ENCODE measurements at regions not wholly inside any gene's neighbourhood (a gene's known extent, or its start where the extent isn't known, plus 50 kb on each side); places are given as distances from the start of the nearest gene placed in this dataset.
A peak's percentile ranks its signal among the peaks of the same experiment; 100 is the strongest.
"Not testable (repeated sequence)": the region's sequence is repeated elsewhere in the genome, so short reads cannot be mapped to it uniquely, and the experiment has no call there.

DNA sequence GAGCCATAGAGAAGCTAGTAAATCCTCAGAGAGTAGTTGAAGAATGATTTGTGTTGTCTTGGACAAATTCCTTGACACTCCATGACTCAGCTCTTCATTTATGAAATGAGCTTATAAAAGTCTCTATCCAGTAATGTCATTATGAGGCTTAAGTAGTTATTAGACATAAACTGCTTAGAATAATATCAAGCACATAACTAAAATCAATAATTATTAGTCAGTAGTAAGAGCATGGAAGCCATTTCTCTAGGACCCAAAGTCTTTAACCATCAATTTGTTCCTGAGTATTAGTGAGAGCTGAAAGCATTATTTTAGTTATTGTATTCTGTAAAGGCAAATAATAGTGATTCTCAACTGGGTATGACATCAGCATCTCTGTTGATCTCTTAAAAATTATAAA is 1140.2 kb downstream of the HACE1 start:
- DNase-seq (ENCODE audit: low read depth), result no peak
- TF ChIP-seq, protein P1, sequence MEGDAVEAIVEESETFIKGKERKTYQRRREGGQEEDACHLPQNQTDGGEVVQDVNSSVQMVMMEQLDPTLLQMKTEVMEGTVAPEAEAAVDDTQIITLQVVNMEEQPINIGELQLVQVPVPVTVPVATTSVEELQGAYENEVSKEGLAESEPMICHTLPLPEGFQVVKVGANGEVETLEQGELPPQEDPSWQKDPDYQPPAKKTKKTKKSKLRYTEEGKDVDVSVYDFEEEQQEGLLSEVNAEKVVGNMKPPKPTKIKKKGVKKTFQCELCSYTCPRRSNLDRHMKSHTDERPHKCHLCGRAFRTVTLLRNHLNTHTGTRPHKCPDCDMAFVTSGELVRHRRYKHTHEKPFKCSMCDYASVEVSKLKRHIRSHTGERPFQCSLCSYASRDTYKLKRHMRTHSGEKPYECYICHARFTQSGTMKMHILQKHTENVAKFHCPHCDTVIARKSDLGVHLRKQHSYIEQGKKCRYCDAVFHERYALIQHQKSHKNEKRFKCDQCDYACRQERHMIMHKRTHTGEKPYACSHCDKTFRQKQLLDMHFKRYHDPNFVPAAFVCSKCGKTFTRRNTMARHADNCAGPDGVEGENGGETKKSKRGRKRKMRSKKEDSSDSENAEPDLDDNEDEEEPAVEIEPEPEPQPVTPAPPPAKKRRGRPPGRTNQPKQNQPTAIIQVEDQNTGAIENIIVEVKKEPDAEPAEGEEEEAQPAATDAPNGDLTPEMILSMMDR (IDR thresholded peaks at IDR 0.05; ENCODE audit: control insufficient read depth, extremely low read depth, insufficient read depth), result no peak
- H3K4me3 ChIP-seq (ENCODE audit: low read depth, low read length), result no peak overlapping the region

GRCh38 chr6:103715269-103715668 is 1144.5 kb downstream of the HACE1 start:
- TF ChIP-seq, protein P1 (IDR thresholded peaks at IDR 0.05; ENCODE audit: control insufficient read depth, extremely low read depth, insufficient read depth), result no peak
- DNase-seq (ENCODE audit: low read depth), result no peak
- no peak overlapping the region for H3K4me3 ChIP-seq (ENCODE audit: low read depth, low read length)

DNA sequence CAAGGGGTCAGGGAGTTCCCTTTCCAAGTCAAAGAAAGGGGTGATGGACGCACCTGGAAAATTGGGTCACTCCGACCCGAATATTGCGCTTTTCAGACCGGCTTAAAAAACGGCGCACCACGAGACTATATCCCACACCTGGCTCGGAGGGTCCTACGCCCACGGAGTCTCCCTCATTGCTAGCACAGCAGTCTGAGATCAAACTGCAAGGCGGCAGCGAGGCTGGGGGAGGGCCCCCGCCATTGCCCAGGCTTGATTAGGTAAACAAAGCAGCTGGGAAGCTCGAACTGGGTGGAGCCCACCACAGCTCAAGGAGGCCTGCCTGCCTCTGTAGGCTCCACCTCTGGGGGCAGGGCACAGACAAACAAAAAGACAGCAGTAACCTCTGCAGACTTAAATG is 1150.5 kb downstream of the HACE1 start:
- peak overlapping the region; percentile 21; the same call in 1 of the 2 replicates for H3K4me3 ChIP-seq (ENCODE audit: low read depth, low read length)
- DNase-seq (ENCODE audit: low read depth), result not testable (repeated sequence)

GRCh38 chr6:103707596-103708325 is 1152.0 kb downstream of the HACE1 start:
- DNase-seq (ENCODE audit: low read depth), result no peak

GRCh38 chr6:103699769-103700168 is 1160.0 kb downstream of the HACE1 start:
- no peak overlapping the region for H3K4me3 ChIP-seq (ENCODE audit: low read depth, low read length)

More at GRCh38 chr6:103707596-103708325, 1152.0 kb downstream of the HACE1 start:
- no peak overlapping the region for H3K4me3 ChIP-seq (ENCODE audit: low read depth, low read length)
- TF ChIP-seq, protein P1 (IDR thresholded peaks at IDR 0.05; ENCODE audit: control insufficient read depth, extremely low read depth, insufficient read depth), result no peak

GRCh38 chr6:103687430-103687829 is 1172.3 kb downstream of the HACE1 start:
- no peak for DNase-seq (ENCODE audit: low read depth)
- TF ChIP-seq, protein P1 (IDR thresholded peaks at IDR 0.05; ENCODE audit: control insufficient read depth, extremely low read depth, insufficient read depth), result no peak
- H3K4me3 ChIP-seq (ENCODE audit: low read depth, low read length), result no peak overlapping the region

More at GRCh38 chr6:103699769-103700168, 1160.0 kb downstream of the HACE1 start:
- DNase-seq (ENCODE audit: low read depth), result no peak
- TF ChIP-seq, protein P1 (IDR thresholded peaks at IDR 0.05; ENCODE audit: control insufficient read depth, extremely low read depth, insufficient read depth), result no peak

DNA sequence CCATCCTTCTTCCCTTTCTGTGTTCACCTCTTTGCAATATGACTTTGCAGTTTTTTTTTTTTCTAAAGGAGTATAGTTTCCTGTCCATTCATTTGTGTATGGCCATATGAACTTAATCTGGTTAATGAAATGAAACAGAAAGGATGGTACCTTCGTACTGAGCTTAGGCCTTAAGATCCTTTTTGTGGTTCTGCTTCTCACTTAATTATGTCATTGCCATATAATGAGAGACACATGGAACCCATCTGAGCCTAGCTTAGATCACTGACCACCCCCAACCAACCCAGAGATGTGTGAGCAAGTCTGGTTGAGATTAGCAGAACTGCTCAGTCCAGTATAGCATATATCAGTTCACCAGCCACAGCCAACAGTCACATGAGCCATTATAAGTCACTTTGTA is 1179.6 kb downstream of the HACE1 start:
- DNase-seq (ENCODE audit: low read depth), result no peak
- H3K4me3 ChIP-seq (ENCODE audit: low read depth, low read length), result no peak overlapping the region
- TF ChIP-seq, protein P1 (IDR thresholded peaks at IDR 0.05; ENCODE audit: control insufficient read depth, extremely low read depth, insufficient read depth), result no peak

All from LNCaP clone FGC (cell line).